ENCODE measurements at regions not wholly inside any gene's neighbourhood (a gene's known extent, or its start where the extent isn't known, plus 50 kb on each side); places are given as distances from the start of the nearest gene placed in this dataset.
"Not testable (repeated sequence)": the region's sequence is repeated elsewhere in the genome, so short reads cannot be mapped to it uniquely, and the experiment has no call there.

- not testable (repeated sequence) for DNase-seq (ENCODE audit: low spot score)
These were observed 144.3 kb downstream of the CCDC74A start for GRCh38 chr2:131671841-131672470.

- DNase-seq (ENCODE audit: low spot score), result peak; percentile 8
These were observed 145.0 kb downstream of the CCDC74A start for GRCh38 chr2:131672471-131673399.

GRCh38 chr2:131673400-131674173 lies 145.9 kb downstream of the CCDC74A start:
- DNase-seq (ENCODE audit: low spot score), result peak; percentile 48

GRCh38 chr2:131674174-131674507 lies 146.5 kb downstream of the CCDC74A start:
- DNase-seq (ENCODE audit: low spot score), result no peak

- not testable (repeated sequence) for DNase-seq (ENCODE audit: low spot score)
These were observed 154.0 kb downstream of the CCDC74A start for GRCh38 chr2:131681611-131682121.

- DNase-seq (ENCODE audit: low spot score), result peak; percentile 62
These were observed 154.6 kb downstream of the CCDC74A start for GRCh38 chr2:131682122-131682944.

GRCh38 chr2:131682945-131683330 lies 155.2 kb downstream of the CCDC74A start:
- not testable (repeated sequence) for DNase-seq (ENCODE audit: low spot score)

GRCh38 chr2:131684631-131685316 lies 157.1 kb downstream of the CCDC74A start:
- not testable (repeated sequence) for DNase-seq (ENCODE audit: low spot score)

GRCh38 chr2:131686164-131686893 lies 158.6 kb downstream of the CCDC74A start:
- not testable (repeated sequence) for DNase-seq (ENCODE audit: low spot score)

GRCh38 chr2:131686894-131687238 lies 159.2 kb downstream of the CCDC74A start:
- not testable (repeated sequence) for DNase-seq (ENCODE audit: low spot score)

GRCh38 chr2:131689066-131689465 lies 161.4 kb downstream of the CCDC74A start:
- DNase-seq (ENCODE audit: low spot score), result not testable (repeated sequence)

- DNase-seq (ENCODE audit: low spot score), result not testable (repeated sequence)
These were observed 183.6 kb downstream of the CCDC74A start for GRCh38 chr2:131711268-131711667.

- not testable (repeated sequence) for DNase-seq (ENCODE audit: low spot score)
These were observed 190.2 kb downstream of the CCDC74A start for GRCh38 chr2:131717907-131718306.

- DNase-seq (ENCODE audit: low spot score), result not testable (repeated sequence)
These were observed 193.5 kb downstream of the CCDC74A start for GRCh38 chr2:131721163-131721562.

GRCh38 chr2:131722256-131722655 lies 194.6 kb downstream of the CCDC74A start:
- not testable (repeated sequence) for DNase-seq (ENCODE audit: low spot score)

GRCh38 chr2:131724019-131724418 lies 196.3 kb downstream of the CCDC74A start:
- no peak for DNase-seq (ENCODE audit: low spot score)

GRCh38 chr2:131728451-131728850 lies 200.8 kb downstream of the CCDC74A start:
- not testable (repeated sequence) for DNase-seq (ENCODE audit: low spot score)

- not testable (repeated sequence) for DNase-seq (ENCODE audit: low spot score)
These were observed 205.8 kb downstream of the CCDC74A start for GRCh38 chr2:131733530-131733929.

- not testable (repeated sequence) for DNase-seq (ENCODE audit: low spot score)
These were observed 208.7 kb downstream of the CCDC74A start for GRCh38 chr2:131736406-131736805.

GRCh38 chr2:131738533-131738932 lies 210.8 kb downstream of the CCDC74A start:
- DNase-seq (ENCODE audit: low spot score), result not testable (repeated sequence)

Data from COLO829 (cell line).